HEK293T (cell line): ENCODE measurements at regions not wholly inside any gene's neighbourhood (a gene's known extent, or its start where the extent isn't known, plus 50 kb on each side); places are given as distances from the start of the nearest gene placed in this dataset.

Experiments
- CTCF ChIA-PET: fragments of 350-600 bp; formaldehyde crosslinking; extraction: SDS; loops from one replicate; lab custom pipeline; 2021; ENCODE audit warnings: antibody characterized with exemption, inconsistent platforms; lab: Yijun Ruan, JAX
- POLR2A ChIA-PET: fragments of 350-600 bp; formaldehyde crosslinking; extraction: SDS; loops from one replicate; lab custom pipeline; 2020; ENCODE audit warnings: antibody characterized with exemption, inconsistent platforms; lab: Yijun Ruan, JAX
- DNase-seq: peaks from one replicate; pipeline ENCODE4 v3.0.0; 2012; ENCODE audit warnings: mixed read lengths; ENCODE audit errors: extremely low spot score
- ARNT ChIP-seq: fragments of 450-650 bp; IDR thresholded peaks from 2 replicates; pipeline ENCODE4 v1.6.1; 2017; ENCODE audit warnings: mild to moderate bottlenecking
- BHLHE40 ChIP-seq: fragments of 450-650 bp; IDR thresholded peaks from 2 replicates; pipeline ENCODE4 v1.6.1; 2016; ENCODE audit warnings: mild to moderate bottlenecking, moderate library complexity, borderline replicate concordance
- CTBP1 ChIP-seq: fragments of 450-650 bp; IDR thresholded peaks from 2 replicates; pipeline ENCODE4 v1.6.1; 2016; ENCODE audit warnings: borderline replicate concordance
- ELF4 ChIP-seq: fragments of 450-650 bp; IDR thresholded peaks from 2 replicates; pipeline ENCODE4 v1.6.1; 2017; ENCODE audit warnings: antibody characterized with exemption
- FOXA1 ChIP-seq: fragments of 450-650 bp; IDR thresholded peaks from 2 replicates; pipeline ENCODE4 v1.6.1; 2016; ENCODE audit warnings: mild to moderate bottlenecking
- FOXK2 ChIP-seq: fragments of 450-650 bp; IDR thresholded peaks from 2 replicates; pipeline ENCODE4 v1.6.1; 2016; ENCODE audit warnings: mild to moderate bottlenecking
- FOXM1 ChIP-seq: fragments of 450-650 bp; IDR thresholded peaks from 2 replicates; pipeline ENCODE4 v1.6.1; 2017; ENCODE audit warnings: mild to moderate bottlenecking, borderline replicate concordance
- HDGF ChIP-seq: fragments of 450-650 bp; IDR thresholded peaks from 2 replicates; pipeline ENCODE4 v1.6.1; 2017; ENCODE audit warnings: antibody characterized with exemption, borderline replicate concordance
- L3MBTL2 ChIP-seq: fragments of 450-650 bp; conservative IDR thresholded peaks from 2 replicates; pipeline ENCODE4 v1.6.1; 2016; ENCODE audit warnings: mild to moderate bottlenecking
- LEF1 ChIP-seq: fragments of 450-650 bp; IDR thresholded peaks from 2 replicates; pipeline ENCODE4 v1.6.1; 2017; ENCODE audit warnings: mild to moderate bottlenecking, borderline replicate concordance
- NFRKB ChIP-seq: fragments of 450-650 bp; IDR thresholded peaks from 2 replicates; pipeline ENCODE4 v1.6.1; 2016; ENCODE audit warnings: mild to moderate bottlenecking, moderate library complexity
- SP1 ChIP-seq: fragments of 450-650 bp; IDR thresholded peaks from 2 replicates; pipeline ENCODE4 v1.6.1; 2017
- SUZ12 ChIP-seq: fragments of 450-650 bp; IDR thresholded peaks from 2 replicates; pipeline ENCODE4 v1.6.1; 2016; ENCODE audit warnings: mild to moderate bottlenecking
- TARDBP ChIP-seq: fragments of 450-650 bp; IDR thresholded peaks from 2 replicates; pipeline ENCODE4 v1.6.1; 2016
- ZNF384 ChIP-seq: fragments of 450-650 bp; IDR thresholded peaks from 2 replicates; pipeline ENCODE4 v1.6.1; 2016
- TF ChIP-seq, protein P1 (sequence below): fragments of 450-650 bp; IDR thresholded peaks from 2 replicates; pipeline ENCODE4 v1.6.1; 2016

DNA sequence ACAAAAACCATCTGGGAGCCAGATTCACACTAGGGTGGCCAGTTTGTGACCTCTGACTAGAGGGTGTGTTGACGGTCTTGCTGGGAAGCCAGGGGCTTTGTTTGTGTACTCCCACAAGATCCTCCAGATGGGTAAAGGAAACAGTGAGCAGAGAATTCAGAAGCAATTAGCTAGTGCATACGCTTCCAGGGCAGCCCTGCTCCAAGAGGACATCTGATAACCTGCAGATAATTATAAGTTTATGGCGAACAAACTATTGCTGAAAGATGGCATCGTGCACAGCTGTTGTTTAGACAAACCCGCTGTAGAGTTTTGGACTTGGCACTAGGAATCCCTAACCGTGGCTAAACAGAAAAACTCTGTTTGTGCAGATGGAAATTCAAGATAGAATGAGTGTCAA lies 326.4 kb downstream of the TGFB2 start:
- POLR2A ChIA-PET, result no interaction called here
- no peak for DNase-seq
- CTCF ChIA-PET, result no interaction called here
- TF ChIP-seq CTBP1, result no peak
- no peak for TF ChIP-seq SP1
- TF ChIP-seq FOXA1, result no peak
- no peak for TF ChIP-seq ARNT
- TF ChIP-seq LEF1, result no peak
- TF ChIP-seq ZNF384, result no peak
- TF ChIP-seq SUZ12, result no peak
- TF ChIP-seq L3MBTL2, result no peak
- TF ChIP-seq FOXM1, result no peak
- no peak for TF ChIP-seq TARDBP
- TF ChIP-seq ELF4, result no peak

DNA sequence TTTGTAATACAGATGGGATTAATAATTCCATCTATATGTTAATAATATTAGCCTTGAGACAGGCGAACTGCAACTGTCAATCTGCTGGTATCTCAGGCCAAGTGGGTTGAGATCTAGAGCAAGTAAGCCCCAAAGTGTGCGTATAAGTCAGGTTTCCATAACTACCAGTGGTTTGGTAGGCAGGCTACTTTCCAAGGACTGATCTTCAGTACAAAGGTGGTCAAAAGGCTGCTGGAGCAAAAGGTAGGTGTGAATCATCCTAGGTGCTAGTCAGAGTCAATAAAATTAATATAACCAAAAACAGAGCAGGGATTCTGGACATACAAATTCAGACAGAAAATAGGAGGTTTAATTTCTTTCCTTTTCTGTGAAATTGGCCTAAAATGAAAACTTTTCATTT lies 328.0 kb downstream of the TGFB2 start:
- POLR2A ChIA-PET, result no interaction called here
- DNase-seq, result no peak
- CTCF ChIA-PET, result no interaction called here
- TF ChIP-seq ELF4, result no peak
- TF ChIP-seq LEF1, result no peak
- TF ChIP-seq BHLHE40, result no peak
- TF ChIP-seq SUZ12, result no peak
- no peak for TF ChIP-seq ZNF384
- no peak for TF ChIP-seq HDGF
- no peak for TF ChIP-seq ARNT
- TF ChIP-seq CTBP1, result no peak
- no peak for TF ChIP-seq SP1
- TF ChIP-seq FOXK2, result no peak
- no peak for TF ChIP-seq FOXA1
- TF ChIP-seq FOXM1, result no peak
- TF ChIP-seq NFRKB, result no peak
- TF ChIP-seq, protein P1, sequence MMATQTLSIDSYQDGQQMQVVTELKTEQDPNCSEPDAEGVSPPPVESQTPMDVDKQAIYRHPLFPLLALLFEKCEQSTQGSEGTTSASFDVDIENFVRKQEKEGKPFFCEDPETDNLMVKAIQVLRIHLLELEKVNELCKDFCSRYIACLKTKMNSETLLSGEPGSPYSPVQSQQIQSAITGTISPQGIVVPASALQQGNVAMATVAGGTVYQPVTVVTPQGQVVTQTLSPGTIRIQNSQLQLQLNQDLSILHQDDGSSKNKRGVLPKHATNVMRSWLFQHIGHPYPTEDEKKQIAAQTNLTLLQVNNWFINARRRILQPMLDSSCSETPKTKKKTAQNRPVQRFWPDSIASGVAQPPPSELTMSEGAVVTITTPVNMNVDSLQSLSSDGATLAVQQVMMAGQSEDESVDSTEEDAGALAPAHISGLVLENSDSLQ, result no peak
- TF ChIP-seq TARDBP, result no peak
- no peak for TF ChIP-seq L3MBTL2

DNA sequence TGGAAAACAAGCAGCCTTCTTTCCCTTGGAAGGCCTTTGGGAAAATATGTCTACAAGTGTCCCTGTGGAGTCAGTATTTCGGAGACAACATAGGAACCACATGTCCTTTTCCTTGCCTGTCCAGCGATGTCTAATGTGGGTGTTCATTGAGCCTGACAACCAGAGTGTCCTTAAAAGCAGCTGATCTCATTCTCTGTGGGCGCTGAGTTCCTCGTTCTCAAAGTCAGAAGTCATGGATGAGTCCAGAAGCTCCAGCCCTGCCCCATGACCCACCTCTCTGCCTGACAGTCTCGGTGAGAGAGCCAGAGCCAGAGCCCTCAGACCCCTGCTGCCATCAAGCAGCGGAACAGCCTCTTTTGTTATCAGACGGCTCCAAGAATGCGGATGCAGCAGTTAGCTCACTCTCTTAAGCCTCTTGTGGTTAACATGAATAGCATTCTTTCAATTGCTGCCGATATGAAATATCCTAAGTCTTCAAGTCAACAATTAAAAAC lies 329.2 kb downstream of the TGFB2 start:
- DNase-seq, result peak; percentile 31
- ChIA-PET POLR2A (no interaction called here), CTCF (no interaction called here)
- TF ChIP-seq HDGF (no peak), FOXM1 (no peak), ELF4 (no peak), SUZ12 (no peak), L3MBTL2 (no peak), TARDBP (no peak), ZNF384 (no peak), ARNT (no peak), NFRKB (no peak), LEF1 (no peak), FOXA1 (no peak), BHLHE40 (no peak), CTBP1 (no peak), SP1 (no peak), FOXK2 (no peak)
- TF ChIP-seq, protein P1, result no peak

DNA sequence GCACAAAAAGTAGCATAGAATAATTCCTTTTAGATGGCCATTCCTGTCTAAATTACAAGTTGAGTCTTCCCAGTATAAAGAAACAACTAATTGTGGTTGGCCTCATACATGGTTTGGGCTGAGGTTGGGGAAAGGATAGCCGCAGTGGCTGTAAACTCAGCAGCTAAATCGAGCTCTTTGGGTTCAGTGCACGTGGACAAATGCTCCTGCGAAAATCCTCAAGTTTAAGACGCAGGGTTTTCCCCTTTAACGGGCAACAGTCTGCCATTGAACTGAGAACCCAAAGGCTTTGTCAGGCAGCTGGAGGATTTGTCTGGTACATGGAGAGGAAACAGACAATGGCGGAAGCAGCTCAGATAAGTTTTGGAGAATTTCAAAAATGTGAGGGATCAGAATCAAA lies 331.9 kb downstream of the TGFB2 start:
- ChIA-PET CTCF (interaction anchor here (0.6 kb wide), 1 partner anchor 124 kb away, joined by 4 read pairs; no protein-coding TSS in a partner anchor), POLR2A (no interaction called here)
- no peak for DNase-seq
- TF ChIP-seq TARDBP, result no peak

DNA sequence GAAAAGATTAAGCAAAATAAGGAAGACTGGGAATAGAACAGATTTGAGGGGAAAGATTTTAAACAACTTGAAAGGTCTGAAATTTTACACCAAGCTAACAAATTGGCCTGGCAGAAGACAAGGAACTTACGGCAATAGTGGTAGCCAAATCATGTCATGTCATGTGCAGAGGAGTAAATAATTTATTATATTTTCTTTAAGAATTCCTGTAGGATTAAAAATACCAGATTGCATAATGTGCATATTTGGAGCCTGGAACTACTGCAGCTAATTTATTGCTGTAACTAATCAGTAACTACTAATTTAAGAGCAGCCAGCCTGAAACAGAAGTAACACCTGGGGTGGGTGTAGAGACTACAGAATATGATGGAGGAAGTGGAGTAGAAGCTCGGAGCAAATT lies 334.3 kb downstream of the TGFB2 start:
- DNase-seq, result no peak
- TF ChIP-seq BHLHE40 (no peak), ARNT (no peak), ZNF384 (no peak), FOXA1 (no peak), HDGF (no peak), SP1 (no peak), TARDBP (no peak), L3MBTL2 (no peak), SUZ12 (no peak), FOXK2 (no peak), CTBP1 (no peak), FOXM1 (no peak)
- TF ChIP-seq, protein P1, result no peak
- ChIA-PET POLR2A (no interaction called here), CTCF (interaction anchor here (0.7 kb wide), 1 partner anchor 1153 kb away, joined by 3 read pairs; no protein-coding TSS in a partner anchor)

DNA sequence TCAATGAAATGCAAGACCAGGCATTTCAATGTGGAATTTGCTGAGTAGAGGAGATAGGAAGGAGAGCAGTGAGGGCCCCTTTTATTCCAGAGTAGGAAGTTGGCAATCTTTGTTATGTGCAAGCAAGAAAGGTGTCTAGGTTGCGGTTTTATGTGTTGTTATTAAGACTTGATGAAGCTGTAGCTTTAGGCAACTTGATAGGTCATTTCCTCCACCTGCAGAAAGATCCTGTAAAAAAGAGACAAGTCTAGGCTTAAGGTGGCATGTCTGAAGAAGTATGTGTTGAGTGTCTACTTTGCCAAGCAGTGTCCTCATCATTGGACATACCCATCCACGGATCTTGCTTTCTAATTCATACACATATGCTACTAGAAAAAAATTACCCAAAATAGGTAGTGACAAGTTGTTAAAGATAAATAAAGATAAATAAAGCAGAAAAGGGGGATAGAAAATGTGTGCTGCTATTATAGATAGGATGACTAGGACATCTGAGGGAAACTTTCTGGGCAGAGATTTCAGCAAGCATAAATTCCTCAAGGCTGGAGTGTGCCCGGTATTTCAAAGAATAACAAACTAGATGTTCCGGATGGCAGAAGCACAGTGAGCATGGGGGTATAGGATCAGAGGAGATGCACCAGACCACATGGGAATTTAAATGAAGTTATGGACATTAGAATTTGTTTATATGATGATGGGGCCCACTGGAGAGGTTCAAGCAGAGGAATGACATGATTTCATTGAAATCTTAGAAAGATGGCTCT lies 335.0 kb downstream of the TGFB2 start:
- TF ChIP-seq L3MBTL2, result no peak
- no peak for TF ChIP-seq SUZ12
- TF ChIP-seq TARDBP, result no peak
- TF ChIP-seq, protein P1, result no peak
- no peak for TF ChIP-seq SP1
- no peak for TF ChIP-seq FOXK2
- CTCF ChIA-PET, result no interaction called here
- POLR2A ChIA-PET, result no interaction called here
- no peak for DNase-seq
